H1 (cell line): ENCODE measurements at regions not wholly inside any gene's neighbourhood (a gene's known extent, or its start where the extent isn't known, plus 50 kb on each side); places are given as distances from the start of the nearest gene placed in this dataset.

ENCODE experiments used
- CTCF ChIA-PET: fragments of 300-600 bp; sonication (Branson Sonifier 250); formaldehyde crosslinking; loops from one replicate; lab custom pipeline; 2021; ENCODE audit not compliant: partially characterized antibody; lab: Charles Lee
- POLR2A ChIA-PET: fragments of 300-600 bp; sonication (Branson Sonifier 250); formaldehyde crosslinking; loops from one replicate; lab custom pipeline; 2021; ENCODE audit warnings: inconsistent platforms; ENCODE audit not compliant: partially characterized antibody; lab: Charles Lee
- DNase-seq, 2 experiments: peaks; one replicate each; pipeline versions ENCODE4 v3.0.0 to v3.0.0-alpha.2; 2010 to 2022; ENCODE audit warnings: low spot score in 2 of 2, low read depth in 1 of 2, mixed read lengths in 1 of 2
- FAIRE-seq: peaks from 2 replicates; lab custom pipeline; 2011; peaks lifted over from hg19 to GRCh38; lab: Jason Lieb, UNC
- H2AFZ ChIP-seq: 2 replicates; pipeline ENCODE4 v1.8.1; 2012; ENCODE audit warnings: low read length, inconsistent platforms
- H2AK5ac ChIP-seq: 2 replicates; pipeline ENCODE4 v1.6.1; 2013; ENCODE audit warnings: low read depth, low read length
- H2BK120ac ChIP-seq: replicated peaks from 2 replicates; pipeline ENCODE3; 2013; ENCODE audit warnings: low read depth, low read length, inconsistent platforms
- H2BK12ac ChIP-seq: 2 replicates; pipeline ENCODE4 v1.6.1; 2013; ENCODE audit warnings: low read depth, low read length
- H2BK15ac ChIP-seq: 2 replicates; pipeline ENCODE4 v1.6.1; 2013; ENCODE audit warnings: low read length
- H2BK20ac ChIP-seq: 2 replicates; pipeline ENCODE4 v1.6.1; 2013; ENCODE audit warnings: low read length
- H2BK5ac ChIP-seq: 2 replicates; pipeline ENCODE4 v1.6.1; 2013; ENCODE audit warnings: low read depth, low read length
- H3K14ac ChIP-seq: 2 replicates; pipeline ENCODE4 v1.6.1; 2013; ENCODE audit warnings: inconsistent platforms; ENCODE audit not compliant: insufficient read length
- H3K18ac ChIP-seq: 2 replicates; pipeline ENCODE4 v1.6.1; 2013; ENCODE audit warnings: low read length; ENCODE audit errors: extremely low read depth
- H3K23ac ChIP-seq: 2 replicates; pipeline ENCODE4 v1.6.1; 2013; ENCODE audit warnings: inconsistent platforms; ENCODE audit not compliant: insufficient read length
- H3K23me2 ChIP-seq: 2 replicates; pipeline ENCODE4 v1.6.1; 2013; ENCODE audit warnings: low read depth, low read length
- H3K27ac ChIP-seq: 2 replicates; pipeline ENCODE4 v1.6.1; 2011; ENCODE audit warnings: low read depth, low read length, inconsistent platforms
- H3K27me3 ChIP-seq, 4 experiments: replicated peaks in 1 of 4; 1 replicate in 1 of 4; 2 replicates in 3 of 4; pipeline versions ENCODE4 v1.6.1 to v1.8.1; 2011 to 2013; ENCODE audit warnings: low read length in 3 of 4, mild to moderate bottlenecking in 3 of 4, inconsistent platforms in 2 of 4, mixed read lengths in 2 of 4, moderate library complexity in 1 of 4; ENCODE audit not compliant: control insufficient read depth in 3 of 4, insufficient read depth in 3 of 4; ENCODE audit errors: extremely low read depth in 1 of 4
- H3K36me3 ChIP-seq, 4 experiments: 2 replicates each; pipeline versions ENCODE4 v1.6.1 to v1.8.1; 2011 to 2013; ENCODE audit warnings: mild to moderate bottlenecking in 4 of 4, low read length in 3 of 4, moderate library complexity in 2 of 4, control low read depth in 1 of 4, inconsistent platforms in 1 of 4; ENCODE audit not compliant: insufficient read depth in 4 of 4, control insufficient read depth in 2 of 4
- H3K4ac ChIP-seq: replicated peaks from 2 replicates; pipeline ENCODE3; 2013; ENCODE audit warnings: low read length, low read depth, mixed read lengths, inconsistent platforms; ENCODE audit not compliant: insufficient read length
- H3K4me1 ChIP-seq, 4 experiments: replicated peaks in 1 of 4; 1 replicate in 1 of 4; 2 replicates in 3 of 4; pipeline versions ENCODE4 v1.6.1 to v1.8.1; 2011 to 2013; ENCODE audit warnings: low read length in 3 of 4, inconsistent platforms in 2 of 4, mixed read lengths in 1 of 4; ENCODE audit not compliant: insufficient read depth in 4 of 4, control insufficient read depth in 3 of 4
- H3K4me2 ChIP-seq, 2 experiments: 2 replicates each; pipeline versions ENCODE4 v1.6.1 to v1.8.1; 2011 to 2013; ENCODE audit warnings: low read depth in 2 of 2, low read length in 2 of 2, control low read depth in 1 of 2, inconsistent platforms in 1 of 2, mild to moderate bottlenecking in 1 of 2; ENCODE audit not compliant: insufficient read depth in 1 of 2
- H3K4me3 ChIP-seq, 4 experiments: fragments of 200-600, 300-600 bp in 1 of 4; sonication (generic), shearing (Covaris generic), sonication (Bioruptor Twin) in 1 of 4; 2 replicates each; pipeline versions ENCODE4 v1.5.1 to v1.8.1; 2011 to 2016; ENCODE audit warnings: low read length in 4 of 4, low read depth in 3 of 4, control low read depth in 2 of 4, inconsistent platforms in 2 of 4, mild to moderate bottlenecking in 2 of 4, mixed read lengths in 1 of 4, moderate library complexity in 1 of 4; ENCODE audit not compliant: insufficient read depth in 2 of 4; ENCODE audit errors: extremely low read depth in 1 of 4
- H3K56ac ChIP-seq: replicated peaks from 2 replicates; pipeline ENCODE3; 2013; ENCODE audit warnings: low read depth, mild to moderate bottlenecking, mixed read lengths, low read length, inconsistent platforms; ENCODE audit not compliant: insufficient read length
- H3K79me1 ChIP-seq: 2 replicates; pipeline ENCODE4 v1.6.1; 2013; ENCODE audit warnings: low read depth, low read length, control low read depth
- H3K79me2 ChIP-seq, 2 experiments: 2 replicates each; pipeline versions ENCODE4 v1.6.1 to v1.8.1; 2012 to 2013; ENCODE audit warnings: low read length in 2 of 2, mild to moderate bottlenecking in 2 of 2, inconsistent platforms in 1 of 2; ENCODE audit not compliant: insufficient read depth in 2 of 2, control insufficient read depth in 1 of 2
- H3K9ac ChIP-seq, 4 experiments: replicated peaks in 1 of 4; 1 replicate in 1 of 4; 2 replicates in 3 of 4; pipeline versions ENCODE4 v1.6.1 to v1.8.1; 2011 to 2013; ENCODE audit warnings: low read depth in 3 of 4, low read length in 3 of 4, control low read depth in 2 of 4, mild to moderate bottlenecking in 2 of 4, moderate library complexity in 2 of 4, inconsistent platforms in 1 of 4; ENCODE audit errors: extremely low read depth in 1 of 4
- H3K9me3 ChIP-seq, 2 experiments: 2 replicates each; pipeline versions ENCODE4 v1.6.1 to v1.8.1; 2012 to 2013; ENCODE audit warnings: mild to moderate bottlenecking in 2 of 2, moderate library complexity in 2 of 2, control low read depth in 1 of 2, inconsistent platforms in 1 of 2, low read depth in 1 of 2, low read length in 1 of 2, mixed read lengths in 1 of 2; ENCODE audit not compliant: insufficient read depth in 2 of 2
- H4K20me1 ChIP-seq, 2 experiments: replicated peaks in 1 of 2; 2 replicates each; pipeline versions ENCODE3 to v1.8.1; 2011 to 2013; ENCODE audit warnings: inconsistent platforms in 2 of 2, low read length in 2 of 2, mild to moderate bottlenecking in 1 of 2; ENCODE audit not compliant: insufficient read depth in 2 of 2, control insufficient read depth in 1 of 2
- H4K5ac ChIP-seq: 2 replicates; pipeline ENCODE4 v1.6.1; 2013; ENCODE audit warnings: low read length, low read depth, mixed read lengths, inconsistent platforms; ENCODE audit not compliant: insufficient read length
- H4K8ac ChIP-seq: 2 replicates; pipeline ENCODE4 v1.8.0; 2013; ENCODE audit warnings: mild to moderate bottlenecking, moderate library complexity, low read length, inconsistent platforms; ENCODE audit not compliant: insufficient read depth; ENCODE audit errors: extremely low read depth
- H4K91ac ChIP-seq: replicated peaks from 2 replicates; pipeline ENCODE3; 2013; ENCODE audit warnings: low read length, mixed read lengths, inconsistent platforms; ENCODE audit not compliant: insufficient read length
- ASH2L ChIP-seq: fragments of 200-600, 300-600 bp; sonication (generic); IDR thresholded peaks from one replicate; pipeline ENCODE4 v1.7.1; 2017; ENCODE audit warnings: low read length
- CBX5 ChIP-seq: fragments of 300-800, 300-1000 bp; sonication (generic); IDR thresholded peaks from 2 replicates; pipeline ENCODE4 v1.7.1; 2016; ENCODE audit warnings: antibody characterized with exemption, low read length, low read depth
- EP300 ChIP-seq, 2 experiments: IDR thresholded peaks; 1 replicate in 1 of 2; 2 replicates in 1 of 2; pipeline ENCODE4 v1.6.1; 2011 to 2012; ENCODE audit warnings: low read depth in 2 of 2, low read length in 2 of 2, mild to moderate bottlenecking in 2 of 2, borderline replicate concordance in 1 of 2, inconsistent platforms in 1 of 2, moderate library complexity in 1 of 2
- JUN ChIP-seq: IDR thresholded peaks from 2 replicates; pipeline ENCODE4 v1.6.1; 2011; ENCODE audit warnings: low read depth, mild to moderate bottlenecking, improper control_type of control experiment, low read length
- NANOG ChIP-seq: IDR thresholded peaks from 2 replicates; pipeline ENCODE4 v1.6.1; 2011; ENCODE audit warnings: low read length, low read depth, mild to moderate bottlenecking, inconsistent platforms; ENCODE audit not compliant: insufficient read depth, poor library complexity, severe bottlenecking
- RBBP5 ChIP-seq: IDR thresholded peaks from 2 replicates; pipeline ENCODE4 v1.7.1; 2012; ENCODE audit warnings: low read depth, mild to moderate bottlenecking, inconsistent platforms, low read length, moderate library complexity, borderline replicate concordance
- SP4 ChIP-seq: IDR thresholded peaks from 2 replicates; pipeline ENCODE4 v1.6.1; 2012; ENCODE audit warnings: low read length, inconsistent platforms
- SUZ12 ChIP-seq: fragments of 200-600 bp; sonication (generic); IDR thresholded peaks from 2 replicates; pipeline ENCODE4 v1.6.1; 2012; ENCODE audit warnings: mild to moderate bottlenecking, inconsistent platforms, low read length, moderate library complexity, mixed read lengths
- TAF7 ChIP-seq: optimal IDR thresholded peaks from 2 replicates; pipeline ENCODE3; 2011; ENCODE audit warnings: low read depth, mild to moderate bottlenecking, inconsistent platforms, low read length, moderate library complexity, borderline replicate concordance
- TBP ChIP-seq: IDR thresholded peaks from 2 replicates; pipeline ENCODE4 v1.6.1; 2011; ENCODE audit warnings: low read depth, low read length, improper control_type of control experiment
- TCF12 ChIP-seq: IDR thresholded peaks from 2 replicates; pipeline ENCODE4 v1.6.1; 2011; ENCODE audit warnings: low read depth, mild to moderate bottlenecking, low read length
- WGBS, 2 experiments: shearing (Covaris generic) in 1 of 2; methylation state at CpG; one replicate each; pipeline versions ENCODE4 v1.1.6 to v1.1.7; 2013 to 2015; ENCODE audit warnings: low lambda C conversion rate in 2 of 2, mixed read lengths in 2 of 2, inconsistent platforms in 1 of 2, low coverage in 1 of 2, missing lambda C conversion rate in 1 of 2; ENCODE audit not compliant: insufficient replicate concordance in 2 of 2, insufficient coverage in 1 of 2, insufficient read length in 1 of 2; ENCODE audit errors: extremely low coverage in 1 of 2, missing lambda C conversion rate in 1 of 2; 5-methylcytosine and 5-hydroxymethylcytosine counted together
- TF ChIP-seq, protein P1 (sequence below): IDR thresholded peaks from 2 replicates; pipeline ENCODE4 v1.6.1; 2011; ENCODE audit warnings: low read depth, mild to moderate bottlenecking, low read length; ENCODE audit not compliant: insufficient read depth

DNA sequence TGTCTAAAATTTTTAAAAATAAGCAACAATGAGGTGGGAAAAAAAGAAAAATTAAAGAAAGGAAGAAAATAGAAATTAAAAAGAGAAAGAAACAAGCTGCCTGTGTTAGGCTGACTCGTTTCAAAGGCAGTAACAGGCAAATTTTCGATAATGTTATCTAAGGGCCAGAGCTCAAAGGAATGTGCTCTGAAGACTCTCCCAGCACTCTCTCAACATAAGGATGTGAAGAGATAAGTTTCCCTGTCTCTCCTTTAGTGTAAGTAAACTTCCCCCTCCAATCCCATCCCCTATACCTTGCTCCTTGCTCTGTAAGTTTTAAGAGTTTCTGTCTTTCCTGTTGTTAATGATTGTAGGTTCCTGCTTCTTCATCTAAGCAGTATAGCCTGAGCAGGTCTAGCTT lies 172.8 kb downstream of the TEX13C start:
- no peaks in the 10 kb centered on the region for H3K27me3 ChIP-seq
- POLR2A ChIA-PET, result no interaction called here
- H4K5ac ChIP-seq, result no peak overlapping the region
- H2BK20ac ChIP-seq, result no peak overlapping the region
- DNase-seq, result no peak
- H3K27ac ChIP-seq, result no peak overlapping the region
- H4K8ac ChIP-seq, result no peak overlapping the region
- H4K20me1 ChIP-seq, result no peaks in the 10 kb centered on the region
- H3K9ac ChIP-seq, result no peak overlapping the region
- no peak overlapping the region for H3K4me2 ChIP-seq
- H2AFZ ChIP-seq, result no peak overlapping the region
- peak; percentile 19 for FAIRE-seq
- no peak overlapping the region for H3K56ac ChIP-seq
- H2BK5ac ChIP-seq, result no peak overlapping the region
- no peak overlapping the region for H3K18ac ChIP-seq
- no peaks in the 10 kb centered on the region for H3K36me3 ChIP-seq
- H3K79me1 ChIP-seq, result no peaks in the 10 kb centered on the region
- no peak overlapping the region for H3K14ac ChIP-seq
- no peak overlapping the region for H2BK120ac ChIP-seq
- H3K9me3 ChIP-seq, result no peaks in the 10 kb centered on the region
- whole genome bisulfite sequencing, 2 experiments, result 100% methylated on average over 2 of the region's 2 CpGs; no CpG with 5 or more reads in 1 of the 2 experiments
- H2AK5ac ChIP-seq, result no peak overlapping the region
- H2BK12ac ChIP-seq, result no peak overlapping the region
- H3K23me2 ChIP-seq, result no peaks in the 10 kb centered on the region
- H2BK15ac ChIP-seq, result no peak overlapping the region
- no peak overlapping the region for H3K4ac ChIP-seq
- no peak overlapping the region for H3K4me3 ChIP-seq
- no peaks in the 10 kb centered on the region for H3K79me2 ChIP-seq
- no peak overlapping the region for H3K23ac ChIP-seq
- CTCF ChIA-PET, result interaction anchor here (0.6 to 1.2 kb wide), 2 partner anchors 36 to 1163 kb away, joined by 3 read pairs; no protein-coding TSS in a partner anchor
- no peak overlapping the region for H4K91ac ChIP-seq
- no peaks in the 10 kb centered on the region for H3K4me1 ChIP-seq
- no peak for TF ChIP-seq ASH2L
- TF ChIP-seq TCF12, result no peak
- no peak for TF ChIP-seq RBBP5
- no peak for TF ChIP-seq CBX5
- no peak for TF ChIP-seq TBP
- no peak for TF ChIP-seq TAF7
- TF ChIP-seq NANOG, result no peak
- TF ChIP-seq, protein P1, sequence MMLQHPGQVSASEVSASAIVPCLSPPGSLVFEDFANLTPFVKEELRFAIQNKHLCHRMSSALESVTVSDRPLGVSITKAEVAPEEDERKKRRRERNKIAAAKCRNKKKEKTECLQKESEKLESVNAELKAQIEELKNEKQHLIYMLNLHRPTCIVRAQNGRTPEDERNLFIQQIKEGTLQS, result no peak
- no peak for TF ChIP-seq JUN
- TF ChIP-seq EP300 (IDR thresholded peaks at IDR 0.05; ENCODE audit: borderline replicate concordance in 1 of 2, low read depth in 2 of 2, low read length in 2 of 2), result no peak
- TF ChIP-seq SUZ12, result no peak
- no peak for TF ChIP-seq SP4
